Transverse colon (tissue), 4 donors: ENCODE measurements at regions not wholly inside any gene's neighbourhood (a gene's known extent, or its start where the extent isn't known, plus 50 kb on each side); places are given as distances from the start of the nearest gene placed in this dataset.
"Not testable (repeated sequence)": the region's sequence is repeated elsewhere in the genome, so short reads cannot be mapped to it uniquely, and the experiment has no call there.

Source experiments
- DNase-seq: peaks from one replicate; pipeline ENCODE4 v3.0.0-alpha.2; 2019
- H3K27ac ChIP-seq, 4 donors: fragments of 200-600 bp; sonication (generic); 2 replicates each; pipeline ENCODE4 v1.5.1; 2016 to 2018; ENCODE audit warnings: inconsistent platforms in 4 of 4
- H3K27me3 ChIP-seq: fragments of 200-600 bp; sonication (generic); 2 replicates; pipeline ENCODE4 v1.5.1; 2017; ENCODE audit warnings: inconsistent platforms
- H3K36me3 ChIP-seq, 4 donors: fragments of 200-600 bp; sonication (generic); 2 replicates each; pipeline ENCODE4 v1.5.1; 2017 to 2019; ENCODE audit warnings: inconsistent platforms in 4 of 4
- H3K4me1 ChIP-seq, 4 donors: fragments of 200-600 bp; sonication (generic); 2 replicates each; pipeline ENCODE4 v1.5.1; 2017 to 2020; ENCODE audit warnings: inconsistent platforms in 4 of 4
- H3K4me3 ChIP-seq, 4 donors: fragments of 200-600 bp; sonication (generic); 1 replicate in 1 of 4; 2 replicates in 3 of 4; pipeline versions ENCODE4 v1.5.1 to v1.6.1; 2017 to 2019; ENCODE audit warnings: inconsistent platforms in 4 of 4
- H3K9me3 ChIP-seq, 2 donors: fragments of 200-600 bp; sonication (generic); 2 replicates each; pipeline ENCODE4 v1.5.1; 2017 to 2019; ENCODE audit warnings: inconsistent platforms in 2 of 2
- CTCF ChIP-seq, 5 experiments: fragments of 200-600 bp in 3 of 5; fragments of 450-650 bp in 2 of 5; sonication (generic) in 3 of 5; IDR thresholded peaks; 1 replicate in 2 of 5; 2 replicates in 3 of 5; pipeline ENCODE4 v1.5.1; 2016 to 2017; ENCODE audit warnings: antibody characterized with exemption in 5 of 5, inconsistent platforms in 3 of 5, mild to moderate bottlenecking in 2 of 5, moderate library complexity in 1 of 5
- EP300 ChIP-seq: sonication (generic); formaldehyde crosslinking; IDR thresholded peaks from one replicate; pipeline ENCODE4 v1.6.1; 2017; ENCODE audit warnings: antibody characterized with exemption, low read depth
- POLR2A ChIP-seq: fragments of 450-650 bp; IDR thresholded peaks from one replicate; pipeline ENCODE4 v1.6.1; 2016; ENCODE audit warnings: antibody characterized with exemption, mild to moderate bottlenecking, moderate library complexity
- POLR2AphosphoS5 ChIP-seq, 3 donors: sonication (generic); formaldehyde crosslinking; IDR thresholded peaks; one replicate each; pipeline ENCODE4 v1.6.1; 2016; ENCODE audit warnings: antibody characterized with exemption in 3 of 3
- WGBS, 2 donors: methylation state at CpG; one replicate each; pipeline ENCODE4 v1.1.5; 2018; ENCODE audit warnings: low coverage in 1 of 2; 5-methylcytosine and 5-hydroxymethylcytosine counted together
- in situ Hi-C, 4 donors: fragments of 200-750 bp; cut with MboI; loops; one replicate each; pipeline versions ENCODE4 v1.15.0 to v1.15.1; 2017; ENCODE audit warnings: low sequenced_read_pairs in 3 of 4, low pct_ligation_motif_present in 1 of 4, low pct_unique_long_range_greater_than_20kb in 1 of 4
- intact Hi-C: fragments of 100-400 bp; cut with DNase I; formaldehyde crosslinking; loops from one replicate; pipeline ENCODE4 v1.15.1; 2023; ENCODE audit warnings: low total_unique reads

- WGBS, 2 donors: 56 to 86% methylated on average over 1 of the region's 1 CpG
- intact Hi-C loops: no loop called here
- no peaks in the 10 kb centered on the region for H3K9me3 ChIP-seq
- no peak overlapping the region for H3K27ac ChIP-seq
- no peak for DNase-seq
- no peaks in the 10 kb centered on the region for H3K4me1 ChIP-seq
- no peak overlapping the region for H3K4me3 ChIP-seq
- H3K27me3 ChIP-seq: no peaks in the 10 kb centered on the region
- no peaks in the 10 kb centered on the region for H3K36me3 ChIP-seq
- in situ Hi-C loops: no loop called here
- TF ChIP-seq EP300 (no peak), POLR2A (no peak), CTCF (IDR thresholded peaks at IDR 0.05) (no peak), POLR2AphosphoS5 (IDR thresholded peaks at IDR 0.05) (no peak)
Measured at GRCh38 chr4:181890031-181890430, 353.2 kb upstream of the TENM3 start.

GRCh38 chr4:181890911-181891310, 352.3 kb upstream of the TENM3 start:
- Histone ChIP-seq H3K27me3 (no peaks in the 10 kb centered on the region), H3K36me3 (no peaks in the 10 kb centered on the region), H3K4me3 (no peak overlapping the region), H3K27ac (no peak overlapping the region), H3K9me3 (no peaks in the 10 kb centered on the region), H3K4me1 (no peaks in the 10 kb centered on the region)
- 36 to 46% methylated on average over 2 of the region's 2 CpGs for WGBS, 2 donors
- TF ChIP-seq EP300: no peak
- TF ChIP-seq POLR2AphosphoS5 (IDR thresholded peaks at IDR 0.05): no peak
- no peak for TF ChIP-seq POLR2A
- intact Hi-C loops (no loop called here), in situ Hi-C loops (no loop called here)
- no peak for DNase-seq

- H3K4me3 ChIP-seq: no peak overlapping the region
- no peak for DNase-seq
- WGBS, 2 donors: 68% methylated on average over 5 of the region's 5 CpGs; no CpG with 5 or more reads in 1 of the 2 donors
- no peaks in the 10 kb centered on the region for H3K4me1 ChIP-seq
- H3K27ac ChIP-seq: no peak overlapping the region
- no peaks in the 10 kb centered on the region for H3K27me3 ChIP-seq
- in situ Hi-C loops (no loop called here), intact Hi-C loops (no loop called here)
- H3K9me3 ChIP-seq: no peaks in the 10 kb centered on the region
- TF ChIP-seq POLR2A (no peak), CTCF (IDR thresholded peaks at IDR 0.05) (no peak), POLR2AphosphoS5 (IDR thresholded peaks at IDR 0.05) (no peak)
- H3K36me3 ChIP-seq: no peaks in the 10 kb centered on the region
Measured at GRCh38 chr4:181896614-181897013, 346.6 kb upstream of the TENM3 start.

- Histone ChIP-seq H3K4me3 (no peak overlapping the region), H3K27ac (no peak overlapping the region), H3K36me3 (no peaks in the 10 kb centered on the region), H3K9me3 (no peaks in the 10 kb centered on the region), H3K27me3 (no peaks in the 10 kb centered on the region), H3K4me1 (no peaks in the 10 kb centered on the region)
- TF ChIP-seq POLR2A: no peak
- no peak for TF ChIP-seq POLR2AphosphoS5 (IDR thresholded peaks at IDR 0.05)
- no peak for TF ChIP-seq EP300
- no peak for TF ChIP-seq CTCF (IDR thresholded peaks at IDR 0.05)
- in situ Hi-C loops (no loop called here), intact Hi-C loops (no loop called here)
- DNase-seq: no peak
- 72 to 75% methylated on average over 2 of the region's 2 CpGs for WGBS, 2 donors
Measured at GRCh38 chr4:181897935-181898334, 345.3 kb upstream of the TENM3 start.

GRCh38 chr4:181902404-181902803, 340.8 kb upstream of the TENM3 start:
- 63 to 65% methylated on average over 2 of the region's 2 CpGs for WGBS, 2 donors
- in situ Hi-C loops: not testable (repeated sequence)

More at GRCh38 chr4:181902404-181902803, 340.8 kb upstream of the TENM3 start:
- H3K27ac ChIP-seq, H3K36me3 ChIP-seq, H3K4me3 ChIP-seq, H3K9me3 ChIP-seq, H3K27me3 ChIP-seq, H3K4me1 ChIP-seq, DNase-seq: not testable (repeated sequence)
- intact Hi-C loops: loop anchor here (5.0 kb wide), 1 partner anchor 730 kb away; no protein-coding TSS in a partner anchor
